GM23338 (cell line): ENCODE measurements at regions not wholly inside any gene's neighbourhood (a gene's known extent, or its start where the extent isn't known, plus 50 kb on each side); places are given as distances from the start of the nearest gene placed in this dataset.

Experiments
- CREB1 ChIP-seq: fragments of 250-450 bp; sonication (Bioruptor Pico); IDR thresholded peaks from 2 replicates; pipeline ENCODE4 v1.5.0; 2020; ENCODE audit warnings: low read depth, mild to moderate bottlenecking, moderate library complexity
- CTCF ChIP-seq, 2 experiments: fragments of 200-600 bp in 1 of 2; sonication (generic) in 1 of 2; conservative IDR thresholded peaks; 2 replicates each; pipeline versions ENCODE4 v1.5.1 to v1.6.1; 2016 to 2017; ENCODE audit warnings: antibody characterized with exemption in 2 of 2, low read depth in 2 of 2, mild to moderate bottlenecking in 2 of 2, moderate library complexity in 1 of 2
- EZH2 ChIP-seq: fragments of 200-600 bp; sonication (generic); IDR thresholded peaks from one replicate; pipeline ENCODE4 v1.8.0; 2017; ENCODE audit warnings: antibody characterized with exemption, mild to moderate bottlenecking, low read depth; ENCODE audit not compliant: unreplicated experiment
- EZH2phosphoT487 ChIP-seq: fragments of 200-600 bp; sonication (generic); IDR thresholded peaks from one replicate; pipeline ENCODE4 v1.8.1; 2018; ENCODE audit warnings: antibody characterized with exemption; ENCODE audit not compliant: unreplicated experiment
- JUNB ChIP-seq: IDR thresholded peaks from one replicate; pipeline ENCODE4 v1.6.1; 2016; ENCODE audit warnings: antibody characterized with exemption; ENCODE audit not compliant: unreplicated experiment
- NANOG ChIP-seq: IDR thresholded peaks from 2 replicates; pipeline ENCODE4 v1.6.1; 2016; ENCODE audit warnings: antibody characterized with exemption, borderline replicate concordance
- POLR2AphosphoS5 ChIP-seq: IDR thresholded peaks from 2 replicates; pipeline ENCODE4 v1.6.1; 2016; ENCODE audit warnings: antibody characterized with exemption, low read depth
- STAT1 ChIP-seq: IDR thresholded peaks from one replicate; pipeline ENCODE4 v1.6.1; 2016; ENCODE audit warnings: antibody characterized with exemption; ENCODE audit not compliant: unreplicated experiment
- ZNF114 ChIP-seq: fragments of 250-450 bp; sonication (Bioruptor Pico); IDR thresholded peaks from 2 replicates; pipeline ENCODE4 v1.5.0; 2020; ENCODE audit warnings: mild to moderate bottlenecking, moderate library complexity
- ZNF331 ChIP-seq: fragments of 250-450 bp; sonication (Bioruptor Pico); IDR thresholded peaks from 2 replicates; pipeline ENCODE4 v1.5.0; 2020; ENCODE audit warnings: low read depth, mild to moderate bottlenecking, moderate library complexity
- ZNF462 ChIP-seq: fragments of 250-450 bp; sonication (Bioruptor Pico); IDR thresholded peaks from 2 replicates; pipeline ENCODE4 v1.5.0; 2020; ENCODE audit warnings: mild to moderate bottlenecking, moderate library complexity
- TF ChIP-seq, protein P1 (sequence below): IDR thresholded peaks from 2 replicates; pipeline ENCODE4 v1.6.1; 2016; ENCODE audit warnings: antibody characterized with exemption
- TF ChIP-seq, protein P2 (sequence below): IDR thresholded peaks from one replicate; pipeline ENCODE4 v1.6.1; 2018; ENCODE audit warnings: antibody characterized with exemption; ENCODE audit not compliant: unreplicated experiment

- TF ChIP-seq CTCF (conservative IDR thresholded peaks at IDR 0.05; ENCODE audit: low read depth in 2 of 2) (no peak), EZH2 (no peak), JUNB (no peak), POLR2AphosphoS5 (no peak), EZH2phosphoT487 (no peak), CREB1 (CRISPR knock-in tag) (no peak), NANOG (no peak), ZNF114 (CRISPR knock-in tag) (no peak), STAT1 (no peak), ZNF462 (CRISPR knock-in tag) (no peak), ZNF331 (CRISPR knock-in tag) (no peak)
- TF ChIP-seq, protein P1, sequence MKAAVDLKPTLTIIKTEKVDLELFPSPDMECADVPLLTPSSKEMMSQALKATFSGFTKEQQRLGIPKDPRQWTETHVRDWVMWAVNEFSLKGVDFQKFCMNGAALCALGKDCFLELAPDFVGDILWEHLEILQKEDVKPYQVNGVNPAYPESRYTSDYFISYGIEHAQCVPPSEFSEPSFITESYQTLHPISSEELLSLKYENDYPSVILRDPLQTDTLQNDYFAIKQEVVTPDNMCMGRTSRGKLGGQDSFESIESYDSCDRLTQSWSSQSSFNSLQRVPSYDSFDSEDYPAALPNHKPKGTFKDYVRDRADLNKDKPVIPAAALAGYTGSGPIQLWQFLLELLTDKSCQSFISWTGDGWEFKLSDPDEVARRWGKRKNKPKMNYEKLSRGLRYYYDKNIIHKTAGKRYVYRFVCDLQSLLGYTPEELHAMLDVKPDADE, result no peak
- TF ChIP-seq, protein P2, sequence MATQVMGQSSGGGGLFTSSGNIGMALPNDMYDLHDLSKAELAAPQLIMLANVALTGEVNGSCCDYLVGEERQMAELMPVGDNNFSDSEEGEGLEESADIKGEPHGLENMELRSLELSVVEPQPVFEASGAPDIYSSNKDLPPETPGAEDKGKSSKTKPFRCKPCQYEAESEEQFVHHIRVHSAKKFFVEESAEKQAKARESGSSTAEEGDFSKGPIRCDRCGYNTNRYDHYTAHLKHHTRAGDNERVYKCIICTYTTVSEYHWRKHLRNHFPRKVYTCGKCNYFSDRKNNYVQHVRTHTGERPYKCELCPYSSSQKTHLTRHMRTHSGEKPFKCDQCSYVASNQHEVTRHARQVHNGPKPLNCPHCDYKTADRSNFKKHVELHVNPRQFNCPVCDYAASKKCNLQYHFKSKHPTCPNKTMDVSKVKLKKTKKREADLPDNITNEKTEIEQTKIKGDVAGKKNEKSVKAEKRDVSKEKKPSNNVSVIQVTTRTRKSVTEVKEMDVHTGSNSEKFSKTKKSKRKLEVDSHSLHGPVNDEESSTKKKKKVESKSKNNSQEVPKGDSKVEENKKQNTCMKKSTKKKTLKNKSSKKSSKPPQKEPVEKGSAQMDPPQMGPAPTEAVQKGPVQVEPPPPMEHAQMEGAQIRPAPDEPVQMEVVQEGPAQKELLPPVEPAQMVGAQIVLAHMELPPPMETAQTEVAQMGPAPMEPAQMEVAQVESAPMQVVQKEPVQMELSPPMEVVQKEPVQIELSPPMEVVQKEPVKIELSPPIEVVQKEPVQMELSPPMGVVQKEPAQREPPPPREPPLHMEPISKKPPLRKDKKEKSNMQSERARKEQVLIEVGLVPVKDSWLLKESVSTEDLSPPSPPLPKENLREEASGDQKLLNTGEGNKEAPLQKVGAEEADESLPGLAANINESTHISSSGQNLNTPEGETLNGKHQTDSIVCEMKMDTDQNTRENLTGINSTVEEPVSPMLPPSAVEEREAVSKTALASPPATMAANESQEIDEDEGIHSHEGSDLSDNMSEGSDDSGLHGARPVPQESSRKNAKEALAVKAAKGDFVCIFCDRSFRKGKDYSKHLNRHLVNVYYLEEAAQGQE, result no peak
Observed at GRCh38 chr2:121081701-121082100, 203.3 kb downstream of the TFCP2L1 start.
